ENCODE measurements at regions not wholly inside any gene's neighbourhood (a gene's known extent, or its start where the extent isn't known, plus 50 kb on each side); places are given as distances from the start of the nearest gene placed in this dataset.

DNA sequence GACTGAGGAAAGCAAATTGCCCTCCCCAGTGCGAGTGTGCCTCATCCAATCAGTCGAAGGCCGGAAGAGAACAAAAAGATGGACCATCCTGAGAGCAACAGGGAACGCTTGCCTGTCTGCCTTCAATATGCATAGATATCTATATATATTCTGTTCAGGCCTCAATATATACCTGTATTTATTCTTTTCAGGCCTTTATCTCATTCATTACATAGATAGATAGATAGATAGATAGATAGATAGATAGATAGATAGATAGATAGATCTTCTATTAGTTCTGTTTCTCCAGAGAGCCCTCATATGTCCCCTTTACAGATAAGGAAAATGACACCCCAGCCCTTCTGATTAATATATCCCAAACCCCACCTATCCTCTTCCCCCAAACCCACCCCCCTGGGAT is 55.1 kb upstream of the LMO2 start:
- Histone ChIP-seq H3K9me3 (ENCODE audit: control insufficient read depth, insufficient read depth, low read length) (no peaks in the 10 kb centered on the region), H3K4me1 (ENCODE audit: control insufficient read depth, insufficient read depth, low read length) (no peaks in the 10 kb centered on the region), H3K9ac (ENCODE audit: low read depth, low read length) (no peak overlapping the region), H3K36me3 (ENCODE audit: control insufficient read depth, insufficient read depth, low read length) (no peaks in the 10 kb centered on the region), H3K27me3 (ENCODE audit: control insufficient read depth, insufficient read depth, low read length) (no peaks in the 10 kb centered on the region), H3K27ac (ENCODE audit: low read depth, low read length) (no peak overlapping the region), H3K4me3 (ENCODE audit: low read depth, low read length) (no peak overlapping the region)

DNA sequence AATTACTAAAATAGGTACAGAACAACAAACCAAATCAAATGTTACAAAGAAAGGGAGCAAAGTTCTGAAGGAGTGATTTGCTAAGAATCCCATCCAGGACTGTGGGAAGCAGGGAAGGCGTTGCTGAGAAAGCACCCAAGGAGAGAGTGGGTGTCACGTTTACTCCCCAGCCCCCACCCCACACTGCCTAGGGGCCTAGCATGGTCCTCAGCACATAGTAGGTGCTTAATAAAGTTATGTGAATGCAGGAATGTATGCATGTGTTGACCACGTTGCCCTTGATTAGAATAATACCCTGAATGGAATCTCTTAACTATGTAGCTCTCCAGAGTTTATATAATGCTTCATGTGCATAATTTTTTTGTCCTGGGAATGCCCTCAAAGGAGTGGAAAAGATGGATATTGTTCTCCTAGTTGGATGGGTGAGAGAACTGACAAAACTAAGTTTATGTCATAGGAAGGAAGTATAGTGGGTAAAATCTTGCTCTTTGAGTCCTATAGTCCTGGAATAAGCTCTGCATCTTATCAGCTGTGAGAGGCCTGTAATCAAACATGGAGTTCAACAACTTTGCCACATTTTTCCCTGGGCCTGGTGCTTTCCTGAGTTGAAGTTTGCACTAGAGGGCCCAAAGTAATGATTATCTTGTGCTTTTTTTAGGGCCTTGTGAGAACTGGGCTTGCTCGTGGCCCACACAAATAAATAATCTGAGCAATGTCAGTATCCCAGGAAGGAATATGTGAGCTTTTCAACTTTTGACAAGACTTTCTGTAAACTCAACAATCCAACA is 53.8 kb upstream of the LMO2 start:
- no peak overlapping the region for H3K4me3 ChIP-seq (ENCODE audit: low read depth, low read length)
- no peak overlapping the region for H3K9ac ChIP-seq (ENCODE audit: low read depth, low read length)
- H3K4me1 ChIP-seq (ENCODE audit: control insufficient read depth, insufficient read depth, low read length): no peaks in the 10 kb centered on the region
- H3K27me3 ChIP-seq (ENCODE audit: control insufficient read depth, insufficient read depth, low read length): no peaks in the 10 kb centered on the region
- H3K9me3 ChIP-seq (ENCODE audit: control insufficient read depth, insufficient read depth, low read length): no peaks in the 10 kb centered on the region
- no peak overlapping the region for H3K27ac ChIP-seq (ENCODE audit: low read depth, low read length)
- no peaks in the 10 kb centered on the region for H3K36me3 ChIP-seq (ENCODE audit: control insufficient read depth, insufficient read depth, low read length)

DNA sequence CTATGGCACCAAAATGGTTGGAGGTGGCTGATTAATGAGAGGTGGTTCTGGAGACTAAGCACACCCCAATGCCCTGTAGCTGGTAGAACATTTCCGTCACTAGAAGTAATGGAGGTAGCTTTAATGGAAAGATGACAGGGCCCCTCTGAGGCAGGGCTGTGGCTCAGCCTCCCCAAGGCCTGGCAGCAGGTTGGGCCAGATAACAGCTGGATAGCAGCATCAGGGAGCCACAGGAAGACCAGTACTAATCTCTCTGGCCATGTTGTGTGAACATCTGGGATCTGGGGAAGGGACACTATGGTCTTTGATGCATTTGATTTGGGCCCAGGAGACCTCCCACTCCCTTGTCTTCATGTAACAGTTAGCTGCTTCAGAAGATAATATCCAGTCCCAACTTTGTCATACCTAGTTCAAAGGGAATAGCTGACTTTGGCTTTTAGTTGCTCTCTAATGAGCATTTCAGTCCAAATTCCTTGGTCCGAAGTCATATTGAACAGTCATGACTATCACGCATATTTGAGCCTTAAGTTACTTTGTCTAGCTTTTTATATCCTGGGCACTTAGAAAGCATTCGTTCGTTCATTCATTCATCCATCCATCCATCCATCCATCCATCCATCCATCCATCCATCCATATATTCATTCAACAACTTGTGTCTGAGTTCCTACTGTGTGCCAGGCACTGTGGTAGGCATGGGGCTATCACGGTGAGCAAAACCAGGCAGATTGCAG is 53.0 kb upstream of the LMO2 start:
- H3K9me3 ChIP-seq (ENCODE audit: control insufficient read depth, insufficient read depth, low read length): no peaks in the 10 kb centered on the region
- no peaks in the 10 kb centered on the region for H3K4me1 ChIP-seq (ENCODE audit: control insufficient read depth, insufficient read depth, low read length)
- no peak overlapping the region for H3K4me3 ChIP-seq (ENCODE audit: low read depth, low read length)
- H3K27ac ChIP-seq (ENCODE audit: low read depth, low read length): no peak overlapping the region
- no peaks in the 10 kb centered on the region for H3K27me3 ChIP-seq (ENCODE audit: control insufficient read depth, insufficient read depth, low read length)
- H3K9ac ChIP-seq (ENCODE audit: low read depth, low read length): no peak overlapping the region
- H3K36me3 ChIP-seq (ENCODE audit: control insufficient read depth, insufficient read depth, low read length): no peaks in the 10 kb centered on the region

DNA sequence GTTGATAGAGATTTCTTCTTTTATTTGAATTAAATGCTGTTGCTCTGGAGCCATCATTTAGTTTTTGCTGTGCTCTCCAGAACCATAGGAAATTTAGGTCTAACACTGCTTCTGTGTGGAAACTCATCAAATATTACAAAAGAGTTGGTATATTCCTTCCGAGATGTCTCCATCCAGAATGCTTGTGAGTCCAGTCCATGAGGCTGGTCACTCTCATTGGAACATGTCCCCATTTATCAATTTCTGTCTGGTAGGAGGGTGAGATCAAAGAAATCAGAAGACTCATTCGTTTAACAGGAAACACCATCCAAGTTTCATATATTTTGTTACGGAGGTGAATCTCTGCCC is 52.4 kb upstream of the LMO2 start:
- H3K36me3 ChIP-seq (ENCODE audit: control insufficient read depth, insufficient read depth, low read length): no peaks in the 10 kb centered on the region
- H3K9me3 ChIP-seq (ENCODE audit: control insufficient read depth, insufficient read depth, low read length): no peaks in the 10 kb centered on the region
- H3K9ac ChIP-seq (ENCODE audit: low read depth, low read length): no peak overlapping the region
- no peaks in the 10 kb centered on the region for H3K27me3 ChIP-seq (ENCODE audit: control insufficient read depth, insufficient read depth, low read length)
- H3K27ac ChIP-seq (ENCODE audit: low read depth, low read length): no peak overlapping the region
- H3K4me1 ChIP-seq (ENCODE audit: control insufficient read depth, insufficient read depth, low read length): no peaks in the 10 kb centered on the region
- H3K4me3 ChIP-seq (ENCODE audit: low read depth, low read length): no peak overlapping the region

DNA sequence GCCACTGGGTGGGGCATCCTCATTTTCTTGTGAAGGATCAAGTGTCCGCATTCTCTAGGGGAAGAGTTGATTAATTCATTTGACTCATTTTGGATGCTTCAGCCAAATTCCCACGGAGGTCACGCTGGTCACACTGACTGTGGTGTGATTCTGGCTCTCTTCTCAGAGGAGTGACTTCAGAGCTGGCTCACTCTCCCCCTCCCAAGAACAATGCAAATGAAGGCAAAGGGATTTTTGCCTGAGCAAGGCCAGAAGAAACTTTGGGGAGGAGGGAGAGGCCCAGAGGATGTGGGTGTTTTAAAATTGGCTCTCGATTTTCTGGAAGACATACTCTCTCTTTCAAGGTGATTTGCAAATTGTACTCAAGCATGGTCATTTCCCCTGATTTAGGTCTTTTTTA is 51.1 kb upstream of the LMO2 start:
- Histone ChIP-seq H3K4me1 (ENCODE audit: control insufficient read depth, insufficient read depth, low read length) (no peaks in the 10 kb centered on the region), H3K27ac (ENCODE audit: low read depth, low read length) (no peak overlapping the region), H3K36me3 (ENCODE audit: control insufficient read depth, insufficient read depth, low read length) (no peaks in the 10 kb centered on the region), H3K27me3 (ENCODE audit: control insufficient read depth, insufficient read depth, low read length) (no peaks in the 10 kb centered on the region), H3K9ac (ENCODE audit: low read depth, low read length) (no peak overlapping the region), H3K4me3 (ENCODE audit: low read depth, low read length) (no peak overlapping the region), H3K9me3 (ENCODE audit: control insufficient read depth, insufficient read depth, low read length) (no peaks in the 10 kb centered on the region)

DNA sequence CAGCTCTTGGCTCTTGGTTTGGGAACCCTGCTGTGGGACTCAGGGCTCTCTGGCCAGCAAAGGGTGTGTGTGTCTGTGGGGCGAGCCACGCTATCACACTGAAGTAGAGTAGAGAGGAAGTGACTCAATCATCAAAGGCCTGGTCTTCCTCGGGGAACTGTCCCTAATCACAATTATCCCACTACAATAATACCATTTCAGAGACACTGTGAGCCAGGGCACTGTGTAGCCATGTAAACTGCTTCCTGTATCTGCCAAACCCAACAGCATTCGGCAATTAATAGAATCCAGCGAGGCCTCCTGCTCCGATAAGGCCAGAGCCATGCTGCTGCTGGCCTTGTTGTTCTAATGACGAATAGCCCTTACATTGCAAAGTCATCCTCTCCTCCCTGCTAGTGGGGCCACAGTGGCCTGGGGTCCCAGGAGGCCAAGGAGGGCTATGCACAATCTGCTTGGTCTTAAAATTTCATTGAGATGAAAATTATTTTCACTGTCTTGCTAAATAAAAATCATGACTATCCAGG is 49.8 kb upstream of the LMO2 start:
- Histone ChIP-seq H3K4me1 (ENCODE audit: control insufficient read depth, insufficient read depth, low read length) (no peaks in the 10 kb centered on the region), H3K36me3 (ENCODE audit: control insufficient read depth, insufficient read depth, low read length) (no peaks in the 10 kb centered on the region), H3K27ac (ENCODE audit: low read depth, low read length) (no peak overlapping the region), H3K4me3 (ENCODE audit: low read depth, low read length) (no peak overlapping the region), H3K27me3 (ENCODE audit: control insufficient read depth, insufficient read depth, low read length) (no peaks in the 10 kb centered on the region), H3K9ac (ENCODE audit: low read depth, low read length) (no peak overlapping the region), H3K9me3 (ENCODE audit: control insufficient read depth, insufficient read depth, low read length) (no peaks in the 10 kb centered on the region)

Measured in HUES48 (cell line).